Astrocyte (in vitro differentiated cells and primary cell): ENCODE measurements at regions not wholly inside any gene's neighbourhood (a gene's known extent, or its start where the extent isn't known, plus 50 kb on each side); places are given as distances from the start of the nearest gene placed in this dataset.

Experiments used
- DNase-seq: peaks from one replicate; pipeline ENCODE4 v3.0.0-alpha.2; 2010; ENCODE audit warnings: low read depth
- FAIRE-seq: peaks from 2 replicates; lab custom pipeline; 2011; peaks lifted over from hg19 to GRCh38; lab: Jason Lieb, UNC
- H2AFZ ChIP-seq: 2 replicates; pipeline ENCODE4 v1.6.0; 2012; ENCODE audit warnings: low read depth, low read length, inconsistent platforms
- H3K27ac ChIP-seq: 2 replicates; pipeline ENCODE4 v1.5.1; 2011; ENCODE audit warnings: low read depth, low read length, inconsistent platforms
- H3K27me3 ChIP-seq: 2 replicates; pipeline ENCODE4 v1.6.0; 2011; ENCODE audit warnings: low read length, inconsistent platforms; ENCODE audit not compliant: insufficient read depth
- H3K36me3 ChIP-seq: 2 replicates; pipeline ENCODE4 v1.5.1; 2011; ENCODE audit warnings: low read length, inconsistent platforms; ENCODE audit not compliant: insufficient read depth
- H3K4me1 ChIP-seq: 2 replicates; pipeline ENCODE4 v1.5.1; 2011; ENCODE audit warnings: low read length, inconsistent platforms; ENCODE audit not compliant: insufficient read depth
- H3K4me2 ChIP-seq: 2 replicates; pipeline ENCODE4 v1.6.0; 2012; ENCODE audit warnings: low read length, inconsistent platforms
- H3K4me3 ChIP-seq: 2 replicates; pipeline ENCODE4 v1.5.1; 2011; ENCODE audit warnings: low read depth, mild to moderate bottlenecking, low read length, inconsistent platforms; ENCODE audit not compliant: insufficient read depth
- H3K79me2 ChIP-seq: 2 replicates; pipeline ENCODE4 v1.6.0; 2012; ENCODE audit warnings: mild to moderate bottlenecking, low read length, inconsistent platforms; ENCODE audit not compliant: insufficient read depth
- H3K9ac ChIP-seq: 2 replicates; pipeline ENCODE4 v1.6.0; 2012; ENCODE audit warnings: mild to moderate bottlenecking, low read length, inconsistent platforms
- H3K9me3 ChIP-seq: 2 replicates; pipeline ENCODE4 v1.5.1; 2012; ENCODE audit warnings: low read depth, mild to moderate bottlenecking, low read length, inconsistent platforms; ENCODE audit not compliant: insufficient read depth
- H4K20me1 ChIP-seq: 2 replicates; pipeline ENCODE4 v1.6.0; 2012; ENCODE audit warnings: low read length, inconsistent platforms; ENCODE audit not compliant: insufficient read depth
- H3K27ac Mint-ChIP-seq: one replicate; pipeline ENCODE4 v1.8.0; 2021; ENCODE audit warnings: mild to moderate bottlenecking, mixed read lengths; ENCODE audit not compliant: unreplicated experiment
- H3K27me3 Mint-ChIP-seq: one replicate; pipeline ENCODE4 v1.8.0; 2021; ENCODE audit warnings: low read depth, mixed read lengths; ENCODE audit not compliant: unreplicated experiment
- H3K36me3 Mint-ChIP-seq: one replicate; pipeline ENCODE4 v1.8.0; 2021; ENCODE audit warnings: low read depth, mixed read lengths; ENCODE audit not compliant: unreplicated experiment
- H3K4me1 Mint-ChIP-seq: one replicate; pipeline ENCODE4 v1.8.0; 2021; ENCODE audit warnings: low read depth, mixed read lengths; ENCODE audit not compliant: unreplicated experiment
- H3K4me3 Mint-ChIP-seq: one replicate; pipeline ENCODE4 v1.8.0; 2021; ENCODE audit warnings: mild to moderate bottlenecking, moderate library complexity, mixed read lengths; ENCODE audit not compliant: unreplicated experiment
- H3K9me3 Mint-ChIP-seq: one replicate; pipeline ENCODE4 v1.8.0; 2021; ENCODE audit warnings: mild to moderate bottlenecking, mixed read lengths; ENCODE audit not compliant: unreplicated experiment
- EZH2 ChIP-seq: IDR thresholded peaks from 2 replicates; pipeline ENCODE4 v1.6.1; 2012; ENCODE audit warnings: mild to moderate bottlenecking, low read length, inconsistent platforms; ENCODE audit not compliant: insufficient read depth
- TF ChIP-seq, protein P1 (sequence below): IDR thresholded peaks from 2 replicates; pipeline ENCODE4 v1.5.1; 2011; ENCODE audit warnings: low read depth, mild to moderate bottlenecking, inconsistent platforms, low read length, moderate library complexity; ENCODE audit not compliant: insufficient read depth

DNA sequence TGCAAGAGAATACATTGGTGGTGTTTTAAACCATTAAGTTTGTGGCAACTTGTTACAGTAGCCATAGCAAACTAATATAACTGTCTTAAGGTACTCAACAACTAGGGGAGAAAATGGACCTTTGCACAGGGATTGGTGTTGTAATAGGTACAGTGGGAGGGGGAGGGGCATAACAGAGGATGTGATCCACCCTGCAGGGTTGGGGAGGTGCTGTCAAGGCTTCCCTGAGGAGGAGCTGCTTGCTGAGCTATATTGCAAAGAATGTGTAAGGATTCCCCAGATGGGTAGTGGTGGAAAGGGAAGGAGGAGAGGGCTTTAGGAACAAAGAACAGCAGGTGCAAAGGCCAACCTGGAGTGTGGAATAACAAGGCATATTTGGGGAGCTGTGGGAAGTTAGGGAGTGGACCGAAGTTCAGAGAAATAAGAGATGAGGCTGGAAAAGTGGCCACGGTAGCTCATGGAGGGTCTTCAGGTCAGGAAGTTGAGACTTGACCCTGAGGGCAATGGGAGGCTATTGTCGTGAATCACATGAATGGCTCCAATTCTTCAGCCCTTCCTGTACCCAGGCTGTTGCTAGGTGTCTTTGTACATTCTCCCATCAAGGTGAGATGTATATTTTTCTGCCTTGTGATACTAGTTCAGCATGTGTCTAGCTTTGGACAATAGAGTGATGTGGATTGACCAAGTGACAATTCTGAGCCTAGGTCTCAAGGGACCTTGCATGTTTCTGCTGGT lies 168.6 kb upstream of the CSF3R start:
- peaks cover 64% of the 10 kb centered on the region for H3K27me3 Mint-ChIP-seq

DNA sequence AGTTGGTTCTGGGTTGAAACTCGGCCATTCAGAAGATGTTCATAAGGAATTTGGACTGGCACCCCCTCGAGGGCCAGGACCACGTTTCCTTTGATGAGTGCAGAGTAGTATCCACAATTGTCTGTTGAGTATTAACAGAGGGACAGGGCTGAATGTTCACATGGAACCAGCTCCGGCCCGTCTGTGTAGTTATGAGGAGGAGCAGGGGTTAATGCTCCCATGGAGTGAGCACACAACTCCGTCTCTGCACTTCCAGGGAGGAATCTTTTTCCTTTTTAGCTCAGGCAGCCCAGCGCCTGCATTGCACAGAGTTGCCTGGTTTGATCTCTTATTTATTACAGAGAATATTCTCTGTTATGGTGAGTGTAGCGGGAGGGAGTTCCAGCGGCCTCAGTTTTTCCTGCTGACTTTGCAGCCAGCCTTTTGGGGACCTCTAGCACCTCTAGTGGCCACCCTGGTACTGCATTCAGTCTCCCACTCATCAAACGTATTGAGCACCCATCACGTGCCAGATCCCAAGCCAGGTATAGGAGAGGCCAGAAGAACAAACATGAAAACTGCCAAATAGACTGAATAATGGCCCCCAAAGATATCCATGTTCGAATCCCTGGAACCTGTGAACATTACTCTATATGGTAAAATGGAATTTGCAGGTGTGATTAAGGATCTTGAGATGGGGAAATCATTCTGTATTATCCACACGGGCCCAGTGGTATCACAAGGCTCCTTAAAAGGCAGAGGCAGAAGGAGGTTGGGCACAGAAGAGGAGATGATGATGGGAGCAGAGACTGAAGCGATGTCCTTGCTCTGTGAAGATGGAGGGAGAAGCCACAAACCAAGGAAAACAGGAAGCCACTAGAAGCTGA lies 167.7 kb upstream of the CSF3R start:
- Histone ChIP-seq H3K9me3 (no peaks in the 10 kb centered on the region), H3K36me3 (no peaks in the 10 kb centered on the region), H3K9ac (no peak overlapping the region), H2AFZ (no peak overlapping the region), H3K27ac (no peak overlapping the region), H3K4me2 (no peak overlapping the region), H4K20me1 (no peaks in the 10 kb centered on the region), H3K4me1 (no peaks in the 10 kb centered on the region), H3K79me2 (no peaks in the 10 kb centered on the region), H3K4me3 (no peak overlapping the region), H3K27me3 (peaks cover 2% of the 10 kb centered on the region)
- DNase-seq = peak; percentile 4
- TF ChIP-seq EZH2 = no peak
- TF ChIP-seq, protein P1, sequence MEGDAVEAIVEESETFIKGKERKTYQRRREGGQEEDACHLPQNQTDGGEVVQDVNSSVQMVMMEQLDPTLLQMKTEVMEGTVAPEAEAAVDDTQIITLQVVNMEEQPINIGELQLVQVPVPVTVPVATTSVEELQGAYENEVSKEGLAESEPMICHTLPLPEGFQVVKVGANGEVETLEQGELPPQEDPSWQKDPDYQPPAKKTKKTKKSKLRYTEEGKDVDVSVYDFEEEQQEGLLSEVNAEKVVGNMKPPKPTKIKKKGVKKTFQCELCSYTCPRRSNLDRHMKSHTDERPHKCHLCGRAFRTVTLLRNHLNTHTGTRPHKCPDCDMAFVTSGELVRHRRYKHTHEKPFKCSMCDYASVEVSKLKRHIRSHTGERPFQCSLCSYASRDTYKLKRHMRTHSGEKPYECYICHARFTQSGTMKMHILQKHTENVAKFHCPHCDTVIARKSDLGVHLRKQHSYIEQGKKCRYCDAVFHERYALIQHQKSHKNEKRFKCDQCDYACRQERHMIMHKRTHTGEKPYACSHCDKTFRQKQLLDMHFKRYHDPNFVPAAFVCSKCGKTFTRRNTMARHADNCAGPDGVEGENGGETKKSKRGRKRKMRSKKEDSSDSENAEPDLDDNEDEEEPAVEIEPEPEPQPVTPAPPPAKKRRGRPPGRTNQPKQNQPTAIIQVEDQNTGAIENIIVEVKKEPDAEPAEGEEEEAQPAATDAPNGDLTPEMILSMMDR = peak; percentile 80
- Mint-ChIP-seq H3K36me3 (no peaks in the 10 kb centered on the region), H3K4me1 (no peaks in the 10 kb centered on the region), H3K9me3 (peaks cover 3% of the 10 kb centered on the region), H3K4me3 (no peak overlapping the region), H3K27me3 (peaks cover 67% of the 10 kb centered on the region), H3K27ac (no peak overlapping the region)
- no peak for FAIRE-seq

More for the DNA sequence above, 168.6 kb upstream of the CSF3R start:
- no peaks in the 10 kb centered on the region for H3K9me3 ChIP-seq
- no peak overlapping the region for H2AFZ ChIP-seq
- no peaks in the 10 kb centered on the region for H3K79me2 ChIP-seq
- H3K27me3 ChIP-seq = peaks cover 4% of the 10 kb centered on the region
- FAIRE-seq (no peak), DNase-seq (no peak)
- Mint-ChIP-seq H3K4me3 (no peak overlapping the region), H3K9me3 (peaks cover 3% of the 10 kb centered on the region), H3K27ac (no peak overlapping the region), H3K4me1 (no peaks in the 10 kb centered on the region), H3K36me3 (no peaks in the 10 kb centered on the region)
- H3K4me3 ChIP-seq = no peak overlapping the region
- no peak for TF ChIP-seq EZH2
- TF ChIP-seq, protein P1 = no peak
- H3K36me3 ChIP-seq = no peaks in the 10 kb centered on the region
- no peak overlapping the region for H3K9ac ChIP-seq
- H3K4me2 ChIP-seq = no peak overlapping the region
- no peak overlapping the region for H3K27ac ChIP-seq
- H4K20me1 ChIP-seq = no peaks in the 10 kb centered on the region
- no peaks in the 10 kb centered on the region for H3K4me1 ChIP-seq
